PC-9 (cell line): ENCODE measurements at regions not wholly inside any gene's neighbourhood (a gene's known extent, or its start where the extent isn't known, plus 50 kb on each side); places are given as distances from the start of the nearest gene placed in this dataset.

Experiments used
- BruUV-seq: library from RNA; stranded (reverse); fragments of 400-500 nt; replicated peaks from 2 replicates; lab custom pipeline; 2021; lab: Mats Ljungman, UMichigan
- CTCF ChIA-PET: fragments of 300-600 bp; sonication (Branson Sonifier 250); formaldehyde crosslinking; loops from one replicate; lab custom pipeline; 2022; ENCODE audit warnings: antibody characterized with exemption; lab: Charles Lee
- POLR2A ChIA-PET: fragments of 300-600 bp; sonication (Branson Sonifier 250); formaldehyde crosslinking; loops from one replicate; lab custom pipeline; 2022; ENCODE audit warnings: antibody characterized with exemption; ENCODE audit not compliant: unreplicated experiment; lab: Charles Lee
- DNase-seq, 2 experiments: peaks; one replicate each; pipeline versions ENCODE4 v3.0.0 to v3.0.0-alpha.2; 2015 to 2022; ENCODE audit warnings: mixed read lengths in 1 of 2
- H2AFZ ChIP-seq: fragments of 200-600 bp; sonication (generic); 2 replicates; pipeline ENCODE4 v1.8.1; 2017; ENCODE audit warnings: antibody characterized with exemption
- H3F3A ChIP-seq: fragments of 200-600 bp; sonication (generic); 2 replicates; pipeline ENCODE4 v1.8.1; 2017; ENCODE audit warnings: antibody characterized with exemption, mild to moderate bottlenecking, low read depth; ENCODE audit not compliant: insufficient read depth
- H3K27ac ChIP-seq: fragments of 200-600 bp; sonication (generic); 2 replicates; pipeline ENCODE4 v1.6.1; 2016; ENCODE audit warnings: mixed run types
- H3K27me3 ChIP-seq: fragments of 200-600 bp; sonication (generic); 2 replicates; pipeline ENCODE4 v1.6.1; 2016; ENCODE audit warnings: low read depth, mixed run types; ENCODE audit not compliant: insufficient read depth
- H3K36me3 ChIP-seq: fragments of 200-600 bp; sonication (generic); 2 replicates; pipeline ENCODE4 v1.6.1; 2016; ENCODE audit warnings: low read depth, mixed run types
- H3K4me1 ChIP-seq: fragments of 200-600 bp; sonication (generic); replicated peaks from 2 replicates; pipeline ENCODE4 v1.6.1; 2016; ENCODE audit warnings: mixed run types; ENCODE audit not compliant: insufficient read depth
- H3K4me2 ChIP-seq: fragments of 200-600 bp; sonication (generic); 2 replicates; pipeline ENCODE4 v1.6.1; 2017; ENCODE audit warnings: mixed run types
- H3K4me3 ChIP-seq: fragments of 200-600 bp; sonication (generic); 2 replicates; pipeline ENCODE4 v1.6.1; 2016; ENCODE audit warnings: mixed run types
- H3K79me2 ChIP-seq: fragments of 200-600 bp; sonication (generic); 2 replicates; pipeline ENCODE4 v1.6.1; 2017; ENCODE audit warnings: low read depth, mixed run types
- H3K9me2 ChIP-seq: fragments of 200-600 bp; sonication (generic); 2 replicates; pipeline ENCODE4 v1.8.1; 2017; ENCODE audit warnings: mild to moderate bottlenecking; ENCODE audit not compliant: insufficient read depth
- H3K9me3 ChIP-seq: fragments of 200-600 bp; sonication (generic); 2 replicates; pipeline ENCODE4 v1.8.1; 2016; ENCODE audit warnings: low read depth; ENCODE audit not compliant: insufficient read depth
- H4K20me1 ChIP-seq: fragments of 200-600 bp; sonication (generic); 2 replicates; pipeline ENCODE4 v1.8.1; 2017; ENCODE audit not compliant: insufficient read depth
- EZH2 ChIP-seq: fragments of 200-600 bp; sonication (generic); IDR thresholded peaks from 2 replicates; pipeline ENCODE4 v1.8.0; 2017; ENCODE audit warnings: antibody characterized with exemption, low read depth
- intact Hi-C: fragments of 100-400 bp; cut with micrococcal nuclease; formaldehyde crosslinking; loops from one replicate; pipeline ENCODE4 v1.10.0; 2022; ENCODE audit not compliant: unreplicated experiment
- TF ChIP-seq, protein P1 (sequence below): fragments of 200-600 bp; sonication (generic); conservative IDR thresholded peaks from 2 replicates; pipeline ENCODE4 v1.6.1; 2017; ENCODE audit warnings: mixed run types, antibody characterized with exemption, mild to moderate bottlenecking, moderate library complexity

DNA sequence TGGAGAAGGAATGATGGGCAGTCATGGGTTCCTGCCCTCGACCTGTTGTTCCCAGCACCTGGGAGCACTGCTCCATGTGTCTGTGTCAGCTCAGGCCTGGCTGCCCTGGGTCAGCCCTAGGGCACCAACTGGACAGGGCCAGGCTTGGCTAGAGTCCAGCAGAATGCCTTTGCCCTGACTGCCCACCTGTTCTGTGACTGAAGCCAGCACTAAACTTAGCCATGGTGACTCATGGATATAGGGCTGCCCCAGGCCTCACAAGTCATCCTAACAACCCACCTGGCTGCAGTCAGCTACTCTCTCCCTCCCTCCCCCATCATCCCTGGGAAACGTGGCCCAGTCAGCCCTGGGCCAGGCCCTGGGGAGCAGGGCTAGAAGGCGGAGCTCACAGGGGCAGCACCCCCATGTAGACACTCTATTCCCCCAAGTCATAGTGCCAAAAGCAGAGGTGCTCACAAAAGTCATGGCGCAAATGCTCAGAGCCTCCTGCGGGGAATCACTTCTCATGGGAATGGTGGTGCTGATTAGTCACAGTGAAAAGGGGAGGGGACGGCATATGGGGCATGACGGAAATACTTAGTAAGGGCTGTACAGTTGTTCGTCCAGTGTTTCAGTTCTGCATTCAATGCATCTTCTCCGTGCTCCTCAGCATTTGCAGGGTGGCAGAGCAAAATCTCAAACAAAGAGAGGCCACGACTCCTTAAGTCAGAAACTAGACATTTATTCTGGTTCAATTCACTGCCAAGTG is 52.0 kb upstream of the NTF3 start:
- Histone ChIP-seq H3K9me2 (no peaks in the 10 kb centered on the region), H4K20me1 (no peaks in the 10 kb centered on the region), H3K36me3 (no peaks in the 10 kb centered on the region), H3K4me2 (peak overlapping the region; percentile 61), H3K27ac (peak overlapping the region; percentile 73), H3K4me3 (no peak overlapping the region), H3F3A (no peaks in the 10 kb centered on the region), H2AFZ (0 out of 2 replicates have a peak overlapping the region, but pooled peaks have one; percentile 56), H3K27me3 (no peaks in the 10 kb centered on the region), H3K79me2 (no peaks in the 10 kb centered on the region), H3K9me3 (no peaks in the 10 kb centered on the region), H3K4me1 (peaks cover 12% of the 10 kb centered on the region; the same call in 1 of the 2 replicates)
- intact Hi-C loops = no loop called here
- ChIA-PET CTCF (no interaction called here), POLR2A (no interaction called here)
- BruUV-seq = no TSS peak
- peak; percentile 12 to 83 for DNase-seq
- no peak for TF ChIP-seq EZH2
- TF ChIP-seq, protein P1, sequence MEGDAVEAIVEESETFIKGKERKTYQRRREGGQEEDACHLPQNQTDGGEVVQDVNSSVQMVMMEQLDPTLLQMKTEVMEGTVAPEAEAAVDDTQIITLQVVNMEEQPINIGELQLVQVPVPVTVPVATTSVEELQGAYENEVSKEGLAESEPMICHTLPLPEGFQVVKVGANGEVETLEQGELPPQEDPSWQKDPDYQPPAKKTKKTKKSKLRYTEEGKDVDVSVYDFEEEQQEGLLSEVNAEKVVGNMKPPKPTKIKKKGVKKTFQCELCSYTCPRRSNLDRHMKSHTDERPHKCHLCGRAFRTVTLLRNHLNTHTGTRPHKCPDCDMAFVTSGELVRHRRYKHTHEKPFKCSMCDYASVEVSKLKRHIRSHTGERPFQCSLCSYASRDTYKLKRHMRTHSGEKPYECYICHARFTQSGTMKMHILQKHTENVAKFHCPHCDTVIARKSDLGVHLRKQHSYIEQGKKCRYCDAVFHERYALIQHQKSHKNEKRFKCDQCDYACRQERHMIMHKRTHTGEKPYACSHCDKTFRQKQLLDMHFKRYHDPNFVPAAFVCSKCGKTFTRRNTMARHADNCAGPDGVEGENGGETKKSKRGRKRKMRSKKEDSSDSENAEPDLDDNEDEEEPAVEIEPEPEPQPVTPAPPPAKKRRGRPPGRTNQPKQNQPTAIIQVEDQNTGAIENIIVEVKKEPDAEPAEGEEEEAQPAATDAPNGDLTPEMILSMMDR = no peak
